22Rv1 (cell line): ENCODE measurements at regions not wholly inside any gene's neighbourhood (a gene's known extent, or its start where the extent isn't known, plus 50 kb on each side); places are given as distances from the start of the nearest gene placed in this dataset.

Experiments used
- H3K27ac ChIP-seq: fragments of 450-650 bp; 2 replicates; pipeline ENCODE4 v1.5.1; 2017
- CTCF ChIP-seq: fragments of 450-650 bp; IDR thresholded peaks from 2 replicates; pipeline ENCODE4 v1.5.1; 2017; ENCODE audit warnings: mild to moderate bottlenecking
- ZFX ChIP-seq: fragments of 450-650 bp; IDR thresholded peaks from 2 replicates; pipeline ENCODE4 v1.6.1; 2017; ENCODE audit warnings: antibody characterized with exemption, borderline replicate concordance

DNA sequence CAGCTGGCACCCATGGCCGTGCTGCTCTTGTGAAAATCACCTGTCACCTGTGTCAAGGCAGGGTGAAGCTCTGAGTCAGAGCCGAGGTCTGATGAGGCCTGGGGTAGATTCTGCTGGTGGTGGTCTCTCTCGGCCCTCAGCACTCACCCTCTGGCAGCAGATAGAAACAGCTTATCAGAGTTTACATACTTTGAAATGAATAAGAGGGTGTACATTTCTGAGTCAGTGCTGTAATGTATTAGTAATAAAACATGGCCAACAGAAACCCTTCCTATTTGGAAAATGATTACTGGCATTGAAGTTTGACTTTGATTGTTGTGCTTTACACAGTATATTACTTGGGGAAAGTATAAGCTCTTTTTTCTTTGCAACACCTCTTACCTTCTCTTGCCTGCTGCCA is 228.8 kb downstream of the SNX10 start:
- H3K27ac ChIP-seq: no peak overlapping the region
- TF ChIP-seq ZFX (no peak), CTCF (no peak)

DNA sequence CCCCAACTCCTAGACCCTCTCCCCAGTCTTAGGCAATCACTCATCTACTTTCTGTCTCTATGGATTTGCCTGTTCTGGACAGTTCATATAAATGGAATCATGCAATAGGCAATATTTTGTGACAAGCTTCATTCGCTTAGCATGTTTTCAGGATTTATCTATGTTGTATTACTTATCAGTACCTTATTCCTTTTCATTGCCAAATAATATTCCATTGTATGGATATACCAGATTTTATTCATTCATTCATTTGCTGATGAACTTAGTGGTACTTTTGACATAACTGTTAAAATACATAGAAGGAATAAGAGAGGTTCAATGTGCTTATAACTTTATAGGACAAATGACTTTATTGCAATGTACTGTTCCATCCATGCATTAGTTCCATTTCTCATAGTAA is 231.0 kb downstream of the SNX10 start:
- TF ChIP-seq CTCF (no peak), ZFX (no peak)
- H3K27ac ChIP-seq: no peak overlapping the region

DNA sequence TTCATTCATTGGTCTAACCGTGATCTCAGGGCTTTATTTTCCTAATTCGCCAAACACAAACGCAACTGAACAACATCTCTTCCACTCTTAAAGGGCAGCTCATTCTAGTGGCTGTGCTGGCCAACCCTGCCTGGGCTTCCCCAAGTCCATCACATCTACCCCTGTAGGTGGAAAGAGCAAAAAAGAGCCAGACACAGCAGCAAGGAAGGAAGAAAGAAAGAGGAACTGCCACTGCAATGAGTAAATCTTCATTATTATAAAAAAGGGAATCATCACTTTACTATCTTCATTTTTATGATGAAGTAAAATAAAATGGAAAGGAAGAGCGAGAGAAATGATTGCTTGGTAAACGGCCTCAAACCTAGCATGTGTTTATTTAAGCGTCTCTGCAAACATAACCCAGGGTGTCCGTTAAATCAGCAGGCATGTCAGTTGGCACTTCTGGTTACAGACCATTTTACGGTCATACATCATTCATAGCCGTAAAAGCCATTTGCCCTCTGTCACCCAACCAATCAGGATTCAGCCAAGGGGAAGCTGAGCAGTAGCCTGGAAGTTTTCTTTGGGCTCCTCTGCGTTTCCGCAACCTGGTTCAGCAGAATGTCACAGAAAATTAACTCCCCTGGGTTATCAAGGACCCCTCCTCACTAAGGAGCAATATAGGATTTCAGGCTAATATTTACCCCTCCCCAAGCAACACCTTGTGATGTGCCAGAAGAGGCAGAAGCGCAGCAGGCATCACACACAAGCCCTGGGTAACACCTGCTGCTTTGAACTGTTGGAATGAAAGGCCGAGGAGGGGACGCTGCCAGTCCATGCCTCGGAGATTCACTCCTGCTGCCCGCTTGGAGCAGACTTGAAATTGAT is 234.0 kb downstream of the SNX10 start:
- TF ChIP-seq ZFX (no peak), CTCF (no peak)
- no peak overlapping the region for H3K27ac ChIP-seq

DNA sequence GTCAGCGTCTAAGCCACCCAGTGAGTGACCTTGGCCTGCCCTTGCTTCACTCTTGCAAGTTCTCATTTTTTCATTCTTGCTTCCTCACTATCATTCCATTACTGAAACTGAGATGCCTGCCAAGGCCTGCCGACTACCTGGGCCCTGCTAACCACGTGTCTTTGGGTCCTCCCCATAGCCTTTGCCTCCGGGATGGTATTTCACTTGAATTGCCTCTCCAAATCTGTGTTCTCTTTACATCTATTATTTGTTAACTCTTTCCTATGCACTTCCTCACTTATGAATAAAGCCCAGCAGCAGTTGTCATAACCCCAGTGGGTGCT is 234.6 kb downstream of the SNX10 start:
- no peak for TF ChIP-seq CTCF
- no peak for TF ChIP-seq ZFX
- H3K27ac ChIP-seq: no peak overlapping the region

GRCh38 chr7:26531926-26532325 is 240.3 kb downstream of the SNX10 start:
- TF ChIP-seq CTCF: no peak
- TF ChIP-seq ZFX: no peak
- H3K27ac ChIP-seq: no peak overlapping the region

- H3K27ac ChIP-seq: no peak overlapping the region
- TF ChIP-seq CTCF (no peak), ZFX (no peak)
Observed at GRCh38 chr7:26532471-26532870, 240.8 kb downstream of the SNX10 start.

DNA sequence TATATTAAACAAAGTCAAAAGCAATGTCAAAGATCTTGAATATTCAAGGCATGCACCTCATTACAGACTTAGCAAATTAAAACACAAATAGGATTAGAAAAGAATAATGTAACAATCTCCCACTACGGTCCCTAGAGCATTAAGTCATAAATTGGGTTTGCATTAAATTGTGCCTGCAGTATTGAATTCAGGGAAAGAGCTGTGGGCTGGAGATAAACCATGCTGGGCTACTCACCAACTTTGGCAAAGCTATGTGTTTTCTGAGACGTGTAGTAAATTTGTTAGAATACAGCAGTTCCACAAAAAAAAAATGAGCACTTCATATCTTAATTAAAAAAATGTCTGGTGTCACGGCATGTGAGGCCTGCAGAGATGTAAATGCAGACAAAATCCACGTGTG is 241.6 kb downstream of the SNX10 start:
- TF ChIP-seq CTCF: no peak
- TF ChIP-seq ZFX: no peak
- H3K27ac ChIP-seq: no peak overlapping the region
